Activated CD4-positive, alpha-beta T cell treated with anti-CD3 and anti-CD28 coated beads, Interleukin-2, Interleukin-4, amounts not matched to agents 100 ng/mL and 50 ng/mL, durations not matched to agents 16 hours and 8 hours (primary cell): ENCODE measurements at regions not wholly inside any gene's neighbourhood (a gene's known extent, or its start where the extent isn't known, plus 50 kb on each side); places are given as distances from the start of the nearest gene placed in this dataset.
"Not testable (repeated sequence)": the region's sequence is repeated elsewhere in the genome, so short reads cannot be mapped to it uniquely, and the experiment has no call there.

Source experiments
- DNase-seq: peaks from one replicate; pipeline ENCODE4 v3.0.0-alpha.2; 2020; ENCODE audit warnings: low spot score

DNA sequence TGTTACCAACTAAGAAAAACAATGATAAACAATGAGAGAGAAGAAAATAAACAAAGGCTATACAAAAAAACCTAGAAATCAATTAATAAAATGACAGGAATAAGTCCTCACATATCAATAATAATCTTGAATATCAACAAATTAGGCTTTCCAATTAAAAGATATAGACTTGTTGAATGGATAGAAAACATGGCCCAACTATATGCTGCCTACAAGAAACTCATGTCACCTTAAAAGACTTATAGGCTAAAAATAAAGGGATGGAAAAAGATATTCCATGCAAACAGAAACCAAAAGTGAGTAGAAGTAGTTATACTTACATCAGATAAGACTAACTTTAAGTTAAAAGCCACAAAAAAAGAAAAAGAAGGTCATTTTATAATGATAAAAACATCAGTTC lies 183.9 kb downstream of the MYRFL start:
- DNase-seq: no peak

GRCh38 chr12:70011353-70011752 lies 186.3 kb downstream of the MYRFL start:
- no peak for DNase-seq

DNA sequence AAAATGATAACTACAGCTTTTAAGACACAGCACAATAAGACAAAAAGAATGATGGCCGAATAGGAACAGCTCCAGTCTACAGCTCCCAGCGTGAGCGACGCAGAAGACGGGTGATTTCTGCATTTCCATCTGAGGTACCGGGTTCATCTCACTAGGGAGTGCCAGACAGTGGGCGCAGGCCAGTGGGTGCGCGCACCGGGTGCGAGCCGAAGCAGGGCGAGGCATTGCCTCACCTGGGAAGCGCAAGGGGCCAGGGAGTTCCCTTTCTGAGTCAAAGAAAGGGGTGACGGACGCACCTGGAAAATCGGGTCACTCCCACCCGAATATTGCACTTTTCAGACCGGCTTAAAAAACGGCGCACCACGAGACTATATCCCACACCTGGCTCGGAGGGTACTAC lies 188.0 kb downstream of the MYRFL start:
- DNase-seq: not testable (repeated sequence)

- DNase-seq: no peak
These were observed 203.5 kb downstream of the MYRFL start for GRCh38 chr12:70028515-70028914.

GRCh38 chr12:70028918-70029317 lies 203.9 kb downstream of the MYRFL start:
- no peak for DNase-seq

DNA sequence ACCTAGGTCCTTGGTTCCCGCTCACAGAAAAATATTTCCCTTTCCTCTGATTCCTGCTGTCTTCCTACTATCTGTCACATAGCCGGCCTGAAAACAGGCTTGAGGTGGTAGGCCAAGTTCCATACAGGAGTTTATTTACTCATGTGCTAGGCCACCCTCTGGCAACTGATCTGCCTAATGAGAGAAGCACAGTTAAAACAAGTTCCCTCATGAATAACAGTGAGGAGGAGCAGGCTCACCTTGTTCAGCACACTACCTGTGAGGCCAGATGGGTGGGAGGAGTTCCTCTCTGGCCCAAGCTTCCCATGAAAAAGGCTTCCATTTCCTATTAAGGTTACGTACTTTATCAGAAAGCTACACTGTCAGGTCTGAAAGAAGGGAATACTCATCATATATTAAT lies 206.0 kb downstream of the MYRFL start:
- DNase-seq: no peak

DNA sequence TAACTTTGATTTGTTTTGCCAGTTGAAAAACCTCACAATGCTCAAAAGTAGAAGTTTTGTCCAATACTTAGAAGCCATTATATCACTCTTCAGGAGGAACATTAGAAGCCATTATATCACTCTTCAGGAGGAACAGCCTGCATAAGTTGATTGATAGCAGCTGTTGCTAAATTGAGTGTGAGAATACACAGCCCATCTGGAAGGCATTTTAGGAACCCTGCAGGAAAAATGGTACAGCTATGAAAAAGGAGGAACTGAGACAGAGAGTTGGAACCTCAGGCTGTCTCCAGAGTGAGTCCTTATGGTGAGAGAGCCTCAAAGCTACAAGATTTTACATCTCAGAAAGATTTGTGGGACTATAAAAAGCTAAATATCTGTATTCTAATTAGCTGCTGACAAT lies 207.0 kb downstream of the MYRFL start:
- no peak for DNase-seq

GRCh38 chr12:70033310-70033709 lies 208.3 kb downstream of the MYRFL start:
- no peak for DNase-seq

GRCh38 chr12:70040141-70040540 lies 203.1 kb upstream of the CNOT2 start:
- no peak for DNase-seq

- DNase-seq: no peak
These were observed 200.6 kb upstream of the CNOT2 start for GRCh38 chr12:70042675-70043074.

DNA sequence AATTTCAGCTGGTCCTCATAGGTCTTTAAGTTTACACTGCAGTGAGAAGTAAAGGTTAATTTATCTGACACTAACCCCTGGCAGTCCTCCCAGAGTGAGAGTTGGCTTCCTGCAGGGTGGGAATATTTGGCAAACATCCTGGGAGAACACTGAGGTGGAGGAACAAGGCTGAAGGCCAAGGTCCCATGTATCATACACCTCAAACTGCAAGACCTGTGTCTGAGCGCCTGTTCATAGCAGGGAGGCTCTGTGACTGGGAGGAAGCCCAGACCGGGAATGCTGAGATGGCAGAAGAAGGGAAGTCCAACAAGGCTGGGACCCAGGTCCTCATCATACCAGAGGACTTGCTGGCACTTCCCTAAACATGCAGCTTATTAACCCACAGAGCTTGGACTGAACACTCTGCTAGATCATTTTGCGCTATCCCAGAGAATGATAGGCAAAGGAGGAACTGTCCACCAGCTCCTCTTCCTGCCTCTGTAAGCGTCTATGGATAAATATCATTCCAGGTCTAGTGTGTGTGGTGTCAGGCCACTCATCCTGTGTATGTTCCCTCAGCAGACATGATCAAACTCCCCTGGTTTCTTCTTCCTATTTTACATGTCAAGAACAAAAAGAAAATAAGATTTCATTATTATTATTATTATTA lies 199.6 kb upstream of the CNOT2 start:
- DNase-seq: no peak

DNA sequence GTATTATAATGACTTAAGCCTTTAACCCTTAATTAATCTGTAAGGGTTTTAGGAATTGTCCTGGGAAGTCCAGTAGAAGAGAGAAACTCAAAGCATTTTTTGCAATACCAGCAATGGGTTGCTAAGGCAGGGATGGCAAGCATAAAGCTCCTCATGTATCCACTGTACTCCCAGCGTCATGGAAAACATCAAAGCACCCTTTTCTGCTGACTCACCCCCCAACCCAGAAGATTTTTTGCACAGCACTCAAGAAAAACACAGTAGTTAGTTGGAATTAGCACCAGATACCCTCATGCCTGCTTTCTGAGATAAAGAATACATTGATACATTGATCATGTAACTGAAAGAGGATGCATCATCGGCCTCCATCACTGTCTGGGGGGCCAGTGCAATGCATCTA lies 199.1 kb upstream of the CNOT2 start:
- no peak for DNase-seq

- no peak for DNase-seq
These were observed 198.2 kb upstream of the CNOT2 start for GRCh38 chr12:70045036-70045435.

DNA sequence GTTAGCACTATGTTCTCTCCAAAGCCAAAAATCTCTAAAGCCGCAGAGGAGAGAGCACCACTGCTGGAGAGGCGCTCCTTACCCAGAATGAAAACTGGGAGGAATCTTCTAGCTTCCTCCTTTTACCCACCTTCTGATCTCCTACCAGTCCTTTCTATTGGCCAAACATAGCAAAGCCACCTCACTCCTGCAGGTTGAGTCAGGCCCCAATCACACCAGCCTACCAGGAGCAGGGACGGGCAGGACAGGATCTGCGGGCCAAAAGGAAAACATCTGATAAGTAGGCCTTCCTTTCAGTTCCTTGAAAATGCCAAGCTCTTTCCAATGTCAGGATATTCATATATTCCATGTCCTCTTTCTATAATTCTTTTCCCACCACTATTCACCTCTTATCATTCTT lies 197.7 kb upstream of the CNOT2 start:
- no peak for DNase-seq

GRCh38 chr12:70048521-70049250 lies 194.5 kb upstream of the CNOT2 start:
- DNase-seq: no peak

DNA sequence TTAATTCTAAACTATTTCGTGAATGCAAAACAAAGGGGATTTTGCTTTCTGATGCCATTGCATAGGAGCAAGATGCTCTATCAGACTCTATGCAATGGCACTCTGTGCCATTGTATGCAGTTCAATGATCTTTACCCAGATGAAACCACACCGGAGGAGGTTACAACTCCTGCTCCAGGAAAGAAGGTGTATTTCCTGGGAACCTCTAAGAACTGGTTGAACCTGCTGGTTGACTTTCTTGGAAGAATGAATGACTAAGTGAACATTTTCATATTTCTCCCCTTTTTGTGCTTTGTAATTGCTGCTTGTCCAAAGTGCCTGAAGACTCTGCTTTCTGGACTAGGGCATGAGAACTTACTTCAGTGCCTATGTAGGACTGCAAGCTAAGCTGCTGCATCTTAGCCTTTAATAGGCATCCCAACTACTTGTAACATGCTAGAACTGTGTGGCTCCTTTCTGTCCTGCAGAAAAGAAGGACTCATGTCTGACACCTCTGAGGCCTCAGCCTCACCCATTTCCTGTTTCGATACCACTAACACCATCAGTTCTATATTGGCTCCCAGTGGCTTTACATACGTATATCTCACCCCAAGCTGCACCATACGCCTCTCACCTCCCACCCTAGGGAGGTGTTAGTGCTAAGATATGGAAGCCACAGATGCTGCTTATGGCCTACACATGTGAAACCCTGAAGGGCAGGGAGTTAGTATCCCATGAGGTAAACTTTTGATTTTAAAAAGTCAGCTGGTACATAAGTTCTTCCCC lies 193.5 kb upstream of the CNOT2 start:
- DNase-seq: peak; percentile 15

- no peak for DNase-seq
These were observed 190.8 kb upstream of the CNOT2 start for GRCh38 chr12:70052476-70052875.

- DNase-seq: peak; percentile 14
These were observed 190.2 kb upstream of the CNOT2 start for GRCh38 chr12:70052931-70053497.

DNA sequence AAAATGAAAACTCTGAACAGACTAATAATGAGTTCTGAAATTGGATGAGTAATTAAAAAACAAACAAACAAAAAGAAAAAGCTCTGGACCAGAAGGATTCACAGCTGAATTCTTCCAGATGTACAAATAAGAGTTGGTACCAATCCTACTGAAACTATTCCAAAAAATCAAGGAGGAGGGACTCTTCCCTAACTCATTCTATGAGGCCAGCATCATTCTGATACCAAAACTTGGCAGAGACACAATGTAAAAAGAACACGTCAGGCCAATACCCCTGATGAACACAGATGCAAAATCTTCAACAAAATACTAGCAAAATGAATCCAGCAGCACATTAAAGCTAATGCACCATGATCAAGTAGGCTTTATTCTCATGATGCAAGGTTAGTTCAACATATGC lies 183.9 kb upstream of the CNOT2 start:
- no peak for DNase-seq

DNA sequence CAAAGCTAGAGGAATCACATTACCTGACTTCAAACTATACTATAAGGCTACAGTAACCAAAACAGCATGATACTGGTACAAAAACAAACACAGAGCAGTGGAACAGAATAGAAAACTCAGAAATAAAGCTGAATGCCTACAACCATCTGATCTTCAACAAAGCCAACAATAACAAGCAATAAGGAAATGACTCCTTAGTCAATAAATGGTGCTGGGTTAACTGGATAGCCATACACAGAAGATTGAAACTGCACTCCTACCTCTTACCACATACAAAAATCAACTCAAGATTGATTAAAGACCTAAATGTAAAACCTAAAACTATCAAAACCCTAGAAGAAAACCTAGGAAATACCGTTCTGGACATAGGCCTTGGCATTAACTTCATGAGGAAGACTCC lies 182.6 kb upstream of the CNOT2 start:
- no peak for DNase-seq

- no peak for DNase-seq
These were observed 174.5 kb upstream of the CNOT2 start for GRCh38 chr12:70068743-70069142.

DNA sequence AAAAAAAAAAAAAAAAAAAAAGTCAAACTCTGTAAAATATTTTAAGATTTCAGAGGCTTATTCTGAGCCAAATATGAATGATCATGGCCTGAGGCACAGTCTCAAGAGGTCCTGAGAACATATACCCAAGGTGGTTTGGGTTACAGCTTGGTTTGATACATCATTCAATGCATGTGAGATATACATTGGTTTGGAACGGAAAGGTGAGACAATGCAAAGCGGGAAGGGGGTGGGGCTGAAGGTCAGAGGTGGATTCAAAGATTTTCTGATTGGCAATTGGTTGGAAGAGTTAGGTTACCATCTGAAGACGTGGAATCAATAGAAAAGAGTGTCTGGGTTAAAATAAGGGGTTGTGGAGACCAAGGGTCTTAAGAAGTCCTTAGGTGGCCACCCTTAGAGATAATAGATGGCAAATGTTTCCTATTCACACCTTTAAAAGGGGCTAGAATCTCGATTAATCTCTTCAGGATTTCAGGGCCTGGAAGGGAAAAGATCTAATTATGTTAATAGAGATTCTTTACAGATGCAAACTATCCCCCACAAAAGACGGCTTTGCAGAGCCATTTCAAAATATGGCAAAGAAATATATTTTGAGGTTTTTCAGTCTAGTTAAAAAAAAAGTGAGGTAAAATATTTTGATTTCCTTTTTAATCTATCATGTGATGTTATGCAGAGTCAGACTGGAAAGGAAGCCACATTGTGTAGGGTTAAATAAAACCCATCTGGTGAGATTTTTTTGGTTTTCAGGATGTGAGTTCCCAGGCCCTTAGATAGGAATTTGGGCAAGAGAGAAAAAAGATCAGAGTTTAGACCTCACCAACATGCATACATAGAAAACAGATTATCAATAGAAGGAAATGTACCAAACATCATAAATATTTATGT lies 173.8 kb upstream of the CNOT2 start:
- no peak for DNase-seq
